K562 (cell line): ENCODE measurements at regions not wholly inside any gene's neighbourhood (a gene's known extent, or its start where the extent isn't known, plus 50 kb on each side); places are given as distances from the start of the nearest gene placed in this dataset.

Experiments used
- ATAC-seq: fragments of 200-7000 bp; cut with Tn5 transposase; 3 replicates; pipeline ENCODE4 v1.9.1; 2020; ENCODE audit warnings: moderate library complexity
- BruUV-seq: library from RNA; stranded (reverse); fragments of 400-500 nt; replicated peaks from 2 replicates; lab custom pipeline; 2021; lab: Mats Ljungman, UMichigan
- CTCF ChIA-PET: fragments of 300-600 bp; formaldehyde crosslinking; extraction: SDS; loops from one replicate; lab custom pipeline; 2021; ENCODE audit warnings: low intra/inter-chr PET ratio; lab: Yijun Ruan, JAX
- POLR2A ChIA-PET: fragments of 300-600, 350-650 bp; sonication (Branson Sonifier 250); formaldehyde crosslinking; extraction: SDS; loops from one replicate; lab custom pipeline; 2021; ENCODE audit warnings: antibody characterized with exemption, inconsistent platforms; lab: Yijun Ruan, JAX
- DNase-seq, 4 experiments: peaks; one replicate each; pipeline versions ENCODE4 v3.0.0 to v3.0.0-alpha.2; 2011 to 2018; ENCODE audit warnings: low spot score in 3 of 4, mixed read lengths in 3 of 4; ENCODE audit errors: extremely low read depth in 1 of 4
- FAIRE-seq: peaks from 2 replicates; lab custom pipeline; 2011; peaks lifted over from hg19 to GRCh38; lab: Jason Lieb, UNC
- H2AFZ ChIP-seq: 2 replicates; pipeline ENCODE4 v1.6.0; 2011; ENCODE audit warnings: low read depth, low read length, control low read depth, inconsistent platforms
- H3K27ac ChIP-seq: fragments of 200-600 bp; 3 replicates; pipeline ENCODE4 v1.8.0; 2011; ENCODE audit warnings: low read depth, mild to moderate bottlenecking, control low read depth, inconsistent platforms, low read length, moderate library complexity, mixed read lengths; ENCODE audit errors: extremely low read depth
- H3K27me3 ChIP-seq, 2 experiments: fragments of 300-600 bp in 1 of 2; 2 replicates in 1 of 2; 3 replicates in 1 of 2; pipeline versions ENCODE4 v1.6.0 to v1.8.0; 2011; ENCODE audit warnings: inconsistent platforms in 2 of 2, low read length in 2 of 2, mild to moderate bottlenecking in 1 of 2, mixed read lengths in 1 of 2, moderate library complexity in 1 of 2; ENCODE audit not compliant: control insufficient read depth in 2 of 2, insufficient read depth in 2 of 2
- H3K36me3 ChIP-seq: fragments of 300-600 bp; 3 replicates; pipeline ENCODE4 v1.8.0; 2011; ENCODE audit warnings: mild to moderate bottlenecking, low read length, inconsistent platforms; ENCODE audit not compliant: control insufficient read depth, insufficient read depth
- H3K4me1 ChIP-seq, 2 experiments: fragments of 200-600 bp in 1 of 2; replicated peaks in 1 of 2; 2 replicates in 1 of 2; 3 replicates in 1 of 2; pipeline versions ENCODE4 v1.5.1 to v1.8.0; 2011; ENCODE audit warnings: inconsistent platforms in 2 of 2, low read length in 2 of 2, mild to moderate bottlenecking in 1 of 2, mixed read lengths in 1 of 2, moderate library complexity in 1 of 2; ENCODE audit not compliant: control insufficient read depth in 2 of 2, insufficient read depth in 2 of 2
- H3K4me2 ChIP-seq: 2 replicates; pipeline ENCODE4 v1.6.1; 2011; ENCODE audit warnings: low read length, control low read depth, inconsistent platforms, mixed read lengths; ENCODE audit not compliant: insufficient read depth
- H3K4me3 ChIP-seq: fragments of 200-600 bp; sonication (generic), shearing (Covaris generic); 2 replicates; pipeline ENCODE4 v1.5.1; 2016; ENCODE audit warnings: control low read depth, inconsistent platforms
- H3K79me2 ChIP-seq: fragments of 200-600 bp; 3 replicates; pipeline ENCODE4 v1.8.0; 2011; ENCODE audit warnings: low read length, inconsistent platforms; ENCODE audit not compliant: control insufficient read depth, insufficient read depth
- H3K9ac ChIP-seq, 2 experiments: 2 replicates each; pipeline versions ENCODE4 v1.6.0 to v1.6.1; 2011; ENCODE audit warnings: low read depth in 2 of 2, low read length in 2 of 2, control low read depth in 1 of 2, inconsistent platforms in 1 of 2, mild to moderate bottlenecking in 1 of 2, mixed read lengths in 1 of 2; ENCODE audit not compliant: insufficient read depth in 1 of 2
- H3K9me1 ChIP-seq: one replicate; pipeline ENCODE4 v1.6.0; 2011; ENCODE audit warnings: inconsistent platforms, mild to moderate bottlenecking, low read length, moderate library complexity; ENCODE audit not compliant: control insufficient read depth, insufficient read depth
- H3K9me3 ChIP-seq: replicated peaks from 2 replicates; pipeline ENCODE4 v1.5.1; 2011; ENCODE audit warnings: low read depth, low read length, inconsistent platforms; ENCODE audit not compliant: control insufficient read depth, insufficient read depth
- H4K20me1 ChIP-seq: replicated peaks from 2 replicates; pipeline ENCODE4 v1.6.1; 2011; ENCODE audit warnings: low read length, inconsistent platforms, mixed read lengths; ENCODE audit not compliant: control insufficient read depth, insufficient read depth
- CHD4 ChIP-seq: fragments of 200-600 bp; sonication (generic); IDR thresholded peaks from 3 replicates; pipeline ENCODE4 v1.6.1; 2012; ENCODE audit warnings: low read depth, mild to moderate bottlenecking, mixed read lengths, low read length, inconsistent platforms; ENCODE audit not compliant: insufficient read depth, insufficient replicate concordance, poor library complexity, severe bottlenecking
- GABPB2 ChIP-seq: fragments of 250-450 bp; sonication (Bioruptor Pico); conservative IDR thresholded peaks from 2 replicates; pipeline ENCODE4 v1.5.1; 2021; ENCODE audit warnings: mild to moderate bottlenecking
- MITF ChIP-seq: IDR thresholded peaks from 2 replicates; pipeline ENCODE4 v1.6.1; 2014; ENCODE audit warnings: antibody characterized with exemption
- NEUROD1 ChIP-seq: fragments of 150-350 bp; IDR thresholded peaks from 2 replicates; pipeline ENCODE4 v1.6.1; 2014; ENCODE audit warnings: borderline replicate concordance, low read length, low read depth; ENCODE audit not compliant: partially characterized antibody
- PCBP1 ChIP-seq: fragments of 200-400 bp; formaldehyde crosslinking; IDR thresholded peaks from 2 replicates; pipeline ENCODE4 v1.6.1; 2018; ENCODE audit warnings: mild to moderate bottlenecking, low read depth, low read length; ENCODE audit not compliant: poor library complexity, severe bottlenecking
- PML ChIP-seq: IDR thresholded peaks from 2 replicates; pipeline ENCODE4 v1.6.1; 2012; ENCODE audit warnings: low read length, inconsistent platforms
- SP2 ChIP-seq: IDR thresholded peaks from 2 replicates; pipeline ENCODE4 v1.6.1; 2011; ENCODE audit warnings: mild to moderate bottlenecking, low read depth, low read length, moderate library complexity; ENCODE audit not compliant: poor library complexity, severe bottlenecking; ENCODE audit errors: extremely low read depth
- ZBTB1 ChIP-seq: sonication (generic); formaldehyde crosslinking; IDR thresholded peaks from 2 replicates; pipeline ENCODE4 v1.8.1; 2023; ENCODE audit warnings: missing genetic modification reagents, low read depth, mild to moderate bottlenecking, borderline replicate concordance
- ZNF253 ChIP-seq: fragments of 250-450 bp; sonication (Bioruptor Pico); conservative IDR thresholded peaks from 2 replicates; pipeline ENCODE4 v1.6.1; 2021; ENCODE audit warnings: mild to moderate bottlenecking
- ZSCAN32 ChIP-seq: fragments of 450-650 bp; formaldehyde crosslinking; IDR thresholded peaks from 2 replicates; pipeline ENCODE4 v1.4.0; 2020; ENCODE audit warnings: mild to moderate bottlenecking, moderate library complexity
- WGBS: fragments of 100-300 bp; shearing (Covaris generic); methylation state at CpG from one replicate; pipeline ENCODE4 v1.1.6; 2016; ENCODE audit warnings: low coverage, mixed read lengths; ENCODE audit not compliant: insufficient coverage; ENCODE audit errors: missing lambda C conversion rate; 5-methylcytosine and 5-hydroxymethylcytosine counted together
- in situ Hi-C: fragments of 300-500 bp; cut with MboI; formaldehyde crosslinking; loops from 4 replicates; pipeline ENCODE4 v1.15.0; 2018; ENCODE audit warnings: inconsistent platforms, mixed read lengths
- intact Hi-C: fragments of 100-400 bp; cut with micrococcal nuclease; formaldehyde crosslinking; loops from 2 replicates; pipeline ENCODE4 v1.14.2; 2022

GRCh38 chr5:152314196-152314829, 90.8 kb downstream of the NMUR2 start:
- H3K9ac ChIP-seq: no peak overlapping the region
- TF ChIP-seq PCBP1 (peak; percentile 46), PML (no peak)
- TF ChIP-seq, all 486 proteins: peak for 1
- ChIA-PET CTCF (no interaction called here), POLR2A (no interaction called here)
- no peak overlapping the region for H2AFZ ChIP-seq
- H3K36me3 ChIP-seq: no peaks in the 10 kb centered on the region
- no peaks in the 10 kb centered on the region for H3K9me1 ChIP-seq
- in situ Hi-C loops: no loop called here
- no peaks in the 10 kb centered on the region for H4K20me1 ChIP-seq
- no peak overlapping the region for H3K4me3 ChIP-seq
- H3K27me3 ChIP-seq: no peaks in the 10 kb centered on the region
- no peak for DNase-seq
- no peaks in the 10 kb centered on the region for H3K4me1 ChIP-seq
- H3K79me2 ChIP-seq: no peaks in the 10 kb centered on the region
- ATAC-seq: no peak
- no TSS peak for BruUV-seq
- 0% methylated on average over 1 of the region's 1 CpG for WGBS
- intact Hi-C loops: no loop called here
- no peak for FAIRE-seq
- H3K9me3 ChIP-seq: no peaks in the 10 kb centered on the region
- H3K27ac ChIP-seq: no peak overlapping the region
- H3K4me2 ChIP-seq: no peak overlapping the region

GRCh38 chr5:152309926-152310450, 95.1 kb downstream of the NMUR2 start:
- ChIA-PET POLR2A (no interaction called here), CTCF (no interaction called here)
- Histone ChIP-seq H3K36me3 (no peaks in the 10 kb centered on the region), H3K79me2 (no peaks in the 10 kb centered on the region), H3K9me1 (no peaks in the 10 kb centered on the region), H3K4me1 (no peaks in the 10 kb centered on the region), H2AFZ (no peak overlapping the region), H3K9ac (no peak overlapping the region), H3K4me2 (no peak overlapping the region), H3K27ac (no peak overlapping the region), H4K20me1 (no peaks in the 10 kb centered on the region), H3K9me3 (no peaks in the 10 kb centered on the region), H3K4me3 (no peak overlapping the region), H3K27me3 (no peaks in the 10 kb centered on the region)
- TF ChIP-seq CHD4 (no peak), GABPB2 (CRISPR knock-in tag) (no peak), NEUROD1 (no peak), ZNF253 (no peak), ZSCAN32 (no peak), ZBTB1 (no peak), MITF (no peak), SP2 (no peak)
- in situ Hi-C loops (no loop called here), intact Hi-C loops (no loop called here)
- FAIRE-seq: no peak
- DNase-seq: no peak
- BruUV-seq: no TSS peak
- no peak for ATAC-seq
- 0% methylated on average over 2 of the region's 2 CpGs for WGBS
